NCI-H226 (cell line): ENCODE measurements at regions not wholly inside any gene's neighbourhood (a gene's known extent, or its start where the extent isn't known, plus 50 kb on each side); places are given as distances from the start of the nearest gene placed in this dataset.
A peak's percentile ranks its signal among the peaks of the same experiment; 100 is the strongest.
"Not testable (repeated sequence)": the region's sequence is repeated elsewhere in the genome, so short reads cannot be mapped to it uniquely, and the experiment has no call there.

ENCODE experiments used
- DNase-seq: peaks from one replicate; pipeline ENCODE4 v3.0.0-alpha.2; 2015

DNA sequence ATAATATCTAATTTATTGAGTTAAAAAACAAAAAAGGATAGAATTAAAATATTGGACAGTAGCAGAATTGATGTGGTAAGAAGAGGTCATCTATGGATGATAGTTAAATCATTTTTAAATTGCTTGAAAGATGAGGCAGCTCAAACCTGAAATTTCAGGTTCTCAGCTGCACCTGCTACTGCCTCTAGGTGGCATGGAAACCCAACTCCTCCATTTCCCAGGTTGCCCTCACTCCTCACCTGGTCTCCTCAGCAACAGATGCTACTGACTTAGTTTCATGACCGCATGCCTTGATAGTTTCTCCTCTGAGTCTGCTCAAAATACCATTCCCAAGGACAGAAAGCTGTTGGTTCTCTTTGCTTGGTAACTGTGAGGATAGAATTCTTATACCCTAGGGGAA, 148.1 kb downstream of the ABHD5 start:
- DNase-seq, result no peak

DNA sequence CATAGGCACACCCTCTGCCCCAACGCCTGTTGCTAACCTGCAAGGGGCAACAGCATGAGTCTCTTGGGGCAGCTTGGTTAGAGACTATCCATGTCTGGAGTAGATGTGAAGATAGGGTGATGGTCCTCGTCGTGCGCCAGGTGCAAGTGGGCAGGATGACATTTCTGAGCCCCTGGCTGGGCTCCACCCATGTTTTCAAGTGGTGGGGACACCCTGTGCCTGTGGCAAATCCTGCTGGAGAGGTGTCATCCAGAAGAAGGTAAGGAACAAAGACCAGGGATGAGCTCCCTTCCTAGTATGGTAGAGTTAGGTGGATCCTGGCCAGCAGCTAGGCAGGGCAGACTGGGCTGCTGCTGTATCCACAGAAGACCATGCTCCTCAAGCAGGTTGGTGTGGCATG, 152.6 kb downstream of the ABHD5 start:
- DNase-seq, result no peak

DNA sequence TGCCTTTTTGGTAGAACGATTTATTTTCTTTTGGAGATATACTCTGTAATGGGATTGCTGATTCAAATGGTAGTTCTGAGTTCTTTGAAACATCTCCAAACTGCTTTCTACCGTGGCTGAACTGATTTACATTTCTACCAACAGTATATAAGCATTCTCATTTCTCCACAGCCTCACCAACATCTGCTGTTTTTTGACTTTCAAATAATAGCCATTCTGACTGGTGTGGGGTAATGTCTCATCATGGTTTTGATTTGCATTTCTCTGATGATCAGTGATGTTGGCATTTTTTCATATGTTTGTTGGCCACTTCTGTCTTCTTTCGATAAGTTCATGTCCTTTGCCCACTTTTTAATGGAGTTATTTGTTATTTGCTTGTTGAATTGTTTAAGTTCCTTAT, 154.0 kb downstream of the ABHD5 start:
- DNase-seq, result no peak

DNA sequence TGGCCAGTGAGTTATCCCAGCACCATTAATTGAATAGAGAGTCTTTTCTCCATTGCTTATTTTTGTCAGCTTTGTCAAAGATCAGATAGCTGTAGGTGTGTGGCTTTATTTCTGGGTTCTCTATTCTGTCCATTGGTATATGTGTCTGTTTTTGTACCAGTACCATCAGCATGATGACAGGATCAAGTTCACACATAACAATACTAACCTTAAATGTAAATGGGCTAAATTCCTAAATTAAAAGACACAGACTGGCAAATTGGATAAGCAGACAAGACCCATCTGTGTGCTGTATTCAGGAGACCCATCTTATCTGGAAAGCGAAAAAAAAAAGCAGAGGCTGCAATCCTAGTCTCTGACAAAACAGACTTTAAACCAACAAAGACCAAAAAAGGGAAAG, 154.8 kb downstream of the ABHD5 start:
- DNase-seq, result not testable (repeated sequence)

DNA sequence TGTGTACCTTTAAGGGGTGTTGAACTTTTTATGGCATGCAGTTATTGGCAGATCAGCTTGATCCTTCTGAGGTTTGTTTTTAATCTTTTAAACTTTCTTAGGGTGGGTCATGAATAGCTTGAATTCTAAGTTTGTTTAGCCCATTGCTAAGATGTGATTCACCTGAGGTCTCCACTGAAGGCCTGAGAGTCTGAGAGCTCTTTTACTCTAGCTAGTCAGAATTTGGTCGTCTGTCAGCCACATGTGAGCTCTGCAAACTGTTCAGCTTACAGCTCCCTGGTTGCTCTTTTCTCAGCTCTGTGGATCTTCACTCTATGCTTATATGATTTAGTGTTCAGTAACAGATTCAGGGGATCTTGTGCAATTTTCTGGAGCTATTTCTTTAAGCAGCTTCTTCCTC, 161.3 kb downstream of the ABHD5 start:
- DNase-seq, result no peak

DNA sequence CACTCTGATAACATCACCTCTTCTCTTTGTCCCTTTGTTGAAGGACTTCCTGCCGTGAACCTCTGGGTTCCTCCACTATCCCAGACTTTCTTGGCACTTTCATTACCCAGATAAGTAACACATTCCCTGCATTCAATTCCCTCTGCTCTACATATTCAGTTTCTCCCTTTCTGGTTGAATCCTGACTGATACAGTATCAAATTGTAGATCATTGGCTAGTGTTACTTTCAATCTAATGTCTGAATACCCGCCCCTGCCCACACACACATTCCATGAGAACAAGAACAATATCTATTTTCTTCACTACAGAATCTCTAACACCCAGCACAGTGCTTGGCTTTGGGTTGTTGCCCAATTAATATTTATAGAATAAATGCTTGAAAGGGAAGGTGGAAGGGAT, 163.5 kb downstream of the ABHD5 start:
- DNase-seq, result no peak

DNA sequence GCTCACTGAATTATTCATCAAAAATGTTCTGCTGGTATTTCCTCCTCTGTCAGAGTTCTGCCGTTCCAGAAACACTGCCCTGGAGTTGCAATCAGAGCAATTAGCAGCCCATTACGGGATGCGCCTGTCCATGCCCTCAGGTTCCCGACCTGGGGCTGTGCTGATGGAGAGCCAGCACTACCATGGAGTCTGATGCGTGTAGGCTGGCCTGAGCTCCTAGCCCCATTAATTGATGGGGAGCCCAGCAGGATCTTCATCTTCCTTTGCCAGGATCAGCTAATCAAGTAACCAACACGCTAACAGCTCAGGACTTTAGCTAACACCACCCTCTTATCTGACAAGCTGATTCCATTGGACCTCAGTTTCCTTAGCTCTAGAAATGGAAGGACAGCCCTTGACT, 164.2 kb downstream of the ABHD5 start:
- no peak for DNase-seq

DNA sequence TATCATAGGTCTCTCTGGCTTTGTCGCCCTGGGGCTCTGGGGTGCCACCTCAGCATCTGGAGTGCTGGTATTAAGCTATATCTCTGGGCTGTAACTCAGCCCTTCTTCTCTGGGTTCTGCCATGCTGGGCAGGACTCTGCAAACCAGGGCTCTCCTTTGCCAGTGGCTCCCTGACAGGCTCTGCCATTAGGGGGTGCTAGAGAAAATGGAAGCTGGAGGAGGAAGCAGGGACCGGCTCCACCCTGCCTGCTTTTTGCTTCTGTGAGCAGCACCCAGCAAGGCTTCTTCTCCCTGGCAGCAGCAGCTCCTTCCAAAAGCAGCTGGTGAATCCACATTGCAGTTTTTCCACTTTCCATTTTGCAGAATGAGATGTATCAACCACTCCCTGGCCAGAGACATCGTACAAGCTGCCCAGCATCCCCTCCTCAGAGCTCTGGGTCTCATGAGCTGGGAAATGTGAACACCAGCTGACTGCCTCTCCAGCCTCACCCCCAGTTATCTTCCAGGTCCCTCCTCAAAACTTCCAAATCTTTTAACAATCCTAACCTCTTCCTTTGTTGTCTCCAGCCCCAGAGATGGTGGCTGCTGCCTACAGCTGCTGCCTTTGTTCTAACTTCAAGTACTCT, 165.0 kb downstream of the ABHD5 start:
- peak; percentile 60 for DNase-seq

DNA sequence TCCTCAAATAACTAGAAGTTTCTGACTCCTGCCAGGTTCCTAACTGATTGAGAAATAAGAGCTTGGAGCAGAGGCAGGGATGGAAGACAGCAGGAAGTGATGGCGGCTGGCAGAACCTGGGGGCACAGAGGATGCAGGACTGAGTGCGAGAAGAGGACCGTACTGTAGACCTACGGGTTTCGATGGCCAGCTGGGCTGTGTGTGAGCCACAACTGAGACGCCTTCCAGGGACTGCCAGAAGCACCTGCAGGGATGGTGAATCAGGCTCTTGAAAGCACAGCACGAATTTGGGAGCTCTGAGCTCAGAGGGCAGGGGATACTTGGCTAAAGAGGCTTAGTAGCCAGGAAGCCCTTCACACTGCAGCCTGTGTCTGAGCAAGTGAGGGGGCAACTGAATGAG, 165.6 kb downstream of the ABHD5 start:
- no peak for DNase-seq

DNA sequence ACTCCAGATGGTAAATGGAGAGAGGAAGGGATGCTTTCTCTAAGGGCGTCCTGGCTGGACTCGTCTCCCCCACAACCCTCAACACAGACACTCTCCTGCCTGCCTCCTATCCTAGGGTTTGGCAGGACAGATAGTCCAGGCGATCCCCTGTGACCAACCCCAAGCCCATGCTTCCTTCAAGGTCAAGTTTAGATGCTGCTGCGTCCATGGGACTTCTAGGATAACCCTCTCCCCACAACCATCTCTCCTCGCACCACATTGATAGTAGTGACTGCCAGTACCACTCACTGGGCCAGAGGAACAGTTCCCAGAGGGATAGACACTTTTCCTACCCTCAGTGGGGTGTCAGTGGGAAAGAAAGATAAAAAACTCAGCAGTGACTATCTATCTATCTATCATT, 166.0 kb downstream of the ABHD5 start:
- DNase-seq, result no peak

DNA sequence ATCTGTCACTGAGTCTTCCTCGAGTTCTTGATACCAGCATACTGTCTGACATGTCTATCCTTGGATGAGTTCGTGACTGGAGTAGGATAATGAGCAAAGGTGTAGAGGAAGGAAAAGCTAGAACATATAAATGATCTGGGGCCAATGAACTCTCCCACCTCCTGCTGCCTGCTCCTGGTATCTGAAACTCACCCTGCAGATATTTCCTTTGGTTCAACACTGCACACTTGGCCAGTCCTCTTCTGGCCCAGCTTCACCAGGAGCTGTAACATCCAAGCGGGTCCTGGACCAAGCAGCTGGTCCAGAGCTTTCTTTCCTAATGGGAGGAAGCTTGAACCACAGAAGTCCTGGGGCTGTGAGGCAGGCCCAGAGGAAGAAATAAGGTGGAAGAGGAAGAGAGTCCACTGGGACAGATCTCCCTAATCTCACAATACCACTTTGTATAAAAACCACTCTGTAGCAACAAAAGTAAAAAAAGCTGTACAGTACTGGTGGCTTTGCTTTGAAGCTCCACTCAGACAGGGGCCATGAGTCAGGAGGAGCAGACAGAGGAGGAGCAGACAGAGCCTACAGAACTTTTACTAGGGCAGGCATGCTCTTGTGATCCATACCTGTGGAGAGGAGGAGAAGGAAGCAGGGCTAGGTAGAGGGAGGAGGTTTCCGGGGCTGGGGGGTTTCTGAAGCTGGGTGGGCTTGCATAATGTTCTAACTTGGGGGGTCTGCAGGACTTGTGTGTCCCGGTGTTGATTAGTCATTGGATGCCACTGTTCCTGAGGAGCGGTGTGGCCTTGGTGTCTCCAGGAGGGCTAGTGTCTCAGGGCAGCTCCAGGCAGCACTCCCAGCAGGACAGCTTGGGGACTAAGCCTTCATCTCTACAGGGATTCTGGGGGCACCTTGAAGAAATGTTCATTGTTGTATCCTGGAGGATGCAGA, 166.9 kb downstream of the ABHD5 start:
- DNase-seq, result no peak

DNA sequence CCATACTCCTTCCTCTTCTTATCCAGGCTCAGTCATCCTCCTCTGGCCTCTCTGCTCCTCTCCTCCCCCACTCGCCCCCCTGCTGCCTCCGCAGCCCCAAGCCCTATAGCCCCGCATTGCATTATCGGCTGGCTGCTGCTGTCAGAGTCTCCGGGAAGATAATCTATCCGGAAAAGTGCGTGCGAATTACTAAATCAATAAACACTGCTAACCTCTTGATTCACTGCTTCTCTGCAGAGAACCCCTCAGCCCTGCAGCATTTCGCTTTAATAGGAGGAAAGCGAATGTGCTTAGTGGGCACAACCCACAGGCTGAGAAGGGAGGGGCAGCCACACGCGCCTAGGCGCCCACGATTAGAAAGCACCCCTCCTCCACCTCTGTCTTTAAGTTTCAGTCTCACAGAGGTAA, 167.6 kb downstream of the ABHD5 start:
- no peak for DNase-seq

DNA sequence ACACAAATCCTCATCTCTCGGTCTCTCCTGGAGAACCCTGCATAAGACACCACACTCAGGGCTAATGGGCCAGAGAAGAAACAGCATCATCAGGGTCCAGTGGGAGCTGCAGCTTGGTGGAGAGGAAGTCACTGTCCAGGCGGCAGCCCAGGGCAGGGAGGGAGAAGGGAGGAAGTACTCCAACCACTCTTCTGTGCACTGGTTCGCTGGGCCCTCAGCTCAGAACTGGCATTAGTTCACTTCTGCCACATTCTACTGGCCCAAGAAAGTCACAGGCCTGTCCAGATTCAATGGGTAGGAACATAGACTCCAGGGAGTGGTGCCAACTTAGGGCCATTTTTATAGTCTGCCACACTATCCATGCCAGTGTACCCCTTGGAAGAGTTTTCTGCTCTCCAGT, 169.0 kb downstream of the ABHD5 start:
- no peak for DNase-seq

DNA sequence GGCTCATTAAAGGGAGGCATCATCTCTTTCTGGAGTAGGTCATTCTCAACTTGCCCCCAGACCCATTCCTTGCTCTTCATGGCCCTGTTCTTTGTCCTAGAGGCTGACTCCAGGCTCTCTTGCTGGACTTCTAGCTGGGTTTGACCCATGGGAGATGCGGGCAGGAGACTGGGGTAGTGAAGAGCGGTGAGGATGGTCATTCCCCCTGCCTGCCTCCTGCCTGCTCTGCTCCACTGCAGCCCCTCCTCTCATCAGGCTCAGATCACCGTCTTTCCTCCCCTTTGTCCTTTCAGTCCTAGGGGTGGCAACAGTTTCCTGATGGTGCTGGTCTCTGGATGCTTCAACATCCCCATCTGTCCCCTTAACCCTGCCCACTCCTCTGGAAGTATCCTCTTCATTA, 170.9 kb downstream of the ABHD5 start:
- no peak for DNase-seq

DNA sequence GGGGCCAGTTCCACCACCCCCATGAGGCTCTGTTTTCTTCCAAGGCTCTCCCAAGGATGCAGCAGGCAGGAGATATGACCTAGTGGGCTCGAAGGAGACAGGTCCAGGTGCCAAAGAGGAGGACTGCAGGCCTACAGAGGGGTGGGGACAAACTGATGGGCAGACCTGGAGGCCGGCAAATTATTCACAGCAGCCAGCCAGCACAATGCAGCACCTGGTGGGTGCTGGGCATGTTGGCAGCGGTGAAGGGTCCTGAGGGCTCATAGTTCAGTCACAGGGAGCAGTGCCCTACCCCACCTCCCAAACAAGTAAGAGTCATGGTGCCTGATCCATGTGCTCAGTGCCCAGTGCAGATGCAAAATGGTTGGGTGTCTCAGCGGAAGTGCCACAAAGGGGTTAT, 171.7 kb downstream of the ABHD5 start:
- no peak for DNase-seq

DNA sequence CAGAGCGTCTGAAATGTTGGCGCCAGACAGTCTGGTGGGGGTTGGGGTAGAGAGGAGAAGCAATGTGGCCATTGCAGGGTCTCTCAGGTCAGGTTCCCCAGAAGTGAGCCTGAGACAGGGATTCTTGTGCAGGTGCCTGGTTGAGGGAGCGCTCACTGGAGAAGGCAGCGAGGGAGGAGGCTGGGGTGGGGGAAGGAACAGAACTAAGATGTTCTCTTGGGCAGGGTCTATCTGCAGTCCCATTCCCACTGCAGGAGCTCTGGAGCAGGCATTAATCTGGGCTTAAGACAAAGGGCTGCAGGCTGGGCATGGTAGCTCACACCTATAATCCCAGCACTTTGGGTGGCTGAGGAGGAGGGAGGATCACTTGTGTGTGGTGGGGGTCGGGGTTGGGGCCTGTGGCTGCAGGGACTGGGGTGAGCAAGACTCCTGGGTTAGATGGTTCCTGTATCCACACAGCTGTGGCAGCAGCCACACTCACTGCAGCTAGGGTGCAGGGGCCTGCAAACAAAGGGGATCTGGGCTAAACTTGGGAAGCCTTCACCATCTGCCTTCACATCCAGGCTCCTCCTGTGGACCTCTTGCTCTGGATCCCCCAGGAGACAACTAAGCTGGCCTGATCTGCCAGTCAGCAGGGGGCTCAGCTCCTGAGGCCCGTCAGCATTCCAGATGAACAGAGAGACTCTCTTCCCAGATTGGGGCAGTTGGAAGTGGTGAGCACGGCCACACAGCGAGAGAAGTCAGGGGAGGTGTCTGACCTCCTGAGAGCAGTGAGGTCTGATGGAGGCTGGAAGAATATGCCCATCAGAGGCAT, 172.5 kb downstream of the ABHD5 start:
- DNase-seq, result no peak

DNA sequence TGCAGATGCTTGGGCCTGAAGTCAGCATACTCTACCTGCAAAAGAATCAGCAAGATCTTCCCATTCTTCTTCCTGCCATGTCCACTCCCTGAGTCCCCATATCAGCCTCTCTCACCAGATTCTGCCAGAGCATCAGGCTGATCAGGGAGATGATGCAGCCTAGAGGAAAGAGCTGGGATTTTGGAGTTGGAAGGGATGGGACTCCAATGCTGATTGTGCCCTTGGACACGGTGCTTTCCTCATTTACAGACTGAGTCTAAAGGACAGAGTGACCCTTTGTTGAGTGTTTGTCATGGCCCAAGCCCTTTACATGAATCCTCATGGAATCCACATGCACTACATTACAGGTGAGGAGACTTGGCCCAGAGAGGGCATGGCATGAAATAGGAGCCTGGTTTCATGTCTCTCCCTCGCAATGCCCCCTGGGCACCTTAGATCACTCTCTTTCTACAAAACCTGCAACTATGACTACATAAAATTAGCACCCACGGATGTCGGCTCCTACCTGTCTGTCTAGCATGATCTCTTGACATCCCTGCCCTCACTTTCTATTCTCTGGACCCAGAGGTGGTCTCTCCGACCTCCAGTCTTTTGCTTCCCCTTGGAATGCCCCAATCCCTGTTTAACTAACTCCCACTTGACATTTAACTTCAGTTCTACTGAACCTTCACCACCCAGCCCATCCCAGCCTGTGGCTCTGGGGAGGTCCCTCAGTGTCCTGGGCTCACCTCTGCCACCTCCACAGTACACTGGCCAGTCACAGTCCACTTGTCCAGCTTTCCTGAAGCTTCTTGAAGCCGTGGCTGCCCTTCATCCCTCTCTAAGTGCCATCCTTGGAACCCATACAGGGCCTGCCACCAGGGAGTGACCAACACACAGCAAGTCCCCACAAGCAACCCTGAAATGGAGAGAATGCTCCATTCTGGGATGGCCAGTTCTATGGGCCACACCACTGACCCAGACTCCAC, 173.5 kb downstream of the ABHD5 start:
- no peak for DNase-seq

DNA sequence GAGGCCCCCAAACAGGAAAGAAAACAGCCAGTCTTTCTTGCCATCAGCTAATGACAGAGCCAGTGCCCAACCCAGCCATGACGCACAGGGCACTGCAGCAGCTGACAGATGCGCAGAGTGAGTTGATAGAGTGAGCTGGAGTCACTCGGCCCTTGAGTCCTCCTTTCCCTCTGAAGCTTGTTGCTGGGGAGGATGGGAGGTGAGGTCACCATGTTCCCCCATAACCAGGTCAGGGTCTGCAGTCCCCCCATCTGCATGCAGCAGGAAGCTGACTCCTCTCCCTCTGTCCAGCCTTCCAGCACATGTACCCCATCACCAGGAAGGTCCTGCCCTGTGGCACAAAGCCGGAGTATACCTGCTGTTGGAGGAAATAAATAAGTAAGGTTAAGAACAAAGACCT, 174.6 kb downstream of the ABHD5 start:
- DNase-seq, result no peak

DNA sequence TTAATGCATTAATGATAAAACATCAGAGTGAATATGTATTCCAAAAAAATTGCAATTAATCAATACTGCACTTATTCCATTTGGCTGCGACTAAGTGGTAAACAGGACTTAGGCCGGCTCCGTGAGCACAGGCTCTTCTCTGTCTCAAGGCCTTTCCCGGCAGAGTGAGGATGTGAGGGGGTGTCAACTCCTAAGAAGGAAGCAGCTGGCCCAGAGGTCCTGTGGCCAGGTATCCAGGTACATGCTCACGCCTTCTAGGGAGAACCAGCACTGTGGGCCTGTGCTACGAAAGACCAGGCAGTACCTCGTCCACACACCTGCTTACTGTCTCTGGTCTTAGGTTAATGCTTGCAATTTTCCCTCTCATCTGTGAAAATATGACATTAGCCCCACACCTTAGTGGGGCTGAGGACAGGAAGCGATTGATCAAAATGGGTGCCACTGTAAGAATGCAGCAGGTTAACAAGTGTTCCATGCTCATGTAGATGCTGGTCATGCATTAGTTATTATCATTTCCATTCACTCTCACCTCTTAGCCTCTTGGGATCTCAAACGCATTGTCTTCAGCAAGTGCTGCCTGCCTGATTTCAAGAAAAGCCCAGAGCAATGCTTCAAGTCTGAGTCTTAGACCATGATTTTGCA, 175.3 kb downstream of the ABHD5 start:
- DNase-seq, result no peak

DNA sequence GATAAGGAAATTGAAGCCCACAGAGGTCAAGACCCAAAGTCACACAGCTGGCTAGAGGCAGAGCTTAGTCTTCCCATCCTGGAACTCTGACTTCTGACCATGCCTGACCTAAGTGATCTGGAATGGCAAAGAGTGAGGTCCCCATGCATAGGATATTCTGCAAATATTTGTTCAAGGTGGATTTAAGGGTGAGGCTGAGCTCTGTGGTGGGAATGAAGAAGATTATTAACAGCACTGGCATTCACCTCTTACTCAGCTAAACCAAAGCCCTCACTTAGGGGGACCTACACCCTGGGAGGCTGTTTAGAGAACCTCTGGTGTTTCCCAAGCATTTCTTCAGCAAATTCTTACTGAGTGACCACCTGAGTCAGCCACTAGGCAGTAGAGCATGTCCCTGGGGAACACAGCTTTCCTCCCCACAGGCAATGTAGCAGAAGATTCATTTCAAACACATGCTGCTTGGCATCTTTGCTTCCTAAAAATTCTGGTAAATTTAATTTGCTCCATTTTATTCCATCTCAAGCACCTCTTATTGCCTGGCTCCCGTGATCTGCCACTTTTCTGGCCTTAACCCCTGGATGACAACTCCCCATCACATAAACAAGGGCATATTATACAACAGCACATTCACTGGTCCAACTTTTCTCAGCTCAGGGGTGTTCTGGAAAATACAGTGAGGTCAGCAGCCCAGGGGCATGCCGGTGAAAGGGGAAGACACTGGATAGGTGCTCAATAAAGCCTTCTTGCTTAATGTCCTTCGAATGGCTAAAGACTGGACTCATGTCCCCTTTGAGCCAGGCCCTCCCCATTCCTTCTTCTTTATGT, 176.0 kb downstream of the ABHD5 start:
- DNase-seq, result peak; percentile 71
